Keratinocyte (primary cell): ENCODE measurements at regions not wholly inside any gene's neighbourhood (a gene's known extent, or its start where the extent isn't known, plus 50 kb on each side); places are given as distances from the start of the nearest gene placed in this dataset.

Source experiments
- EZH2 ChIP-seq: IDR thresholded peaks from one replicate; pipeline ENCODE4 v1.6.1; 2012; ENCODE audit warnings: inconsistent platforms, mild to moderate bottlenecking, low read length, moderate library complexity
- TF ChIP-seq, protein P1 (sequence below), 3 experiments: IDR thresholded peaks in 1 of 3; conservative IDR thresholded peaks in 1 of 3; optimal IDR thresholded peaks in 1 of 3; 2 replicates in 2 of 3; 3 replicates in 1 of 3; pipeline versions ENCODE3 to v1.5.1; 2011; ENCODE audit warnings: low read length in 3 of 3, mild to moderate bottlenecking in 3 of 3, moderate library complexity in 2 of 3, control low read depth in 1 of 3, inconsistent platforms in 1 of 3; ENCODE audit not compliant: insufficient read depth in 2 of 3; ENCODE audit errors: extremely low read depth in 1 of 3

DNA sequence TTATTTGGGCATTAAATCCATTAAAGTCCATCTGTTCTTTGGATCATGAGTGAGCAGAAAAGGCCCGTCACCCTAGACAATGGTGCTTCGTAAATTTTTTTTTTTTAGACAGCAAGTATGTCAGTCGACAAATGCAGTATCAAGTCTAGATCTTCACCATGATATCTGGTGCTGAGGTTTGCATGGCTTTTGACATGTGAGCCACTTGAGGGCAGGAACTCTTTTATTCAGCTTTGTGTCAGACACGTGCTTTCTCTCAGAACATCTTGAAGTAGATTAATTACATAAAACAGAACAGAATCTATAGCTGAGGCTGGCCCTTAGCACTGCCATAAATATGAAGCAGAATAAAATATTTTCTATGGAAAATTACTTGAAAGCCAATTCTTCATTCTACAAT is 62.9 kb upstream of the CARD18 start:
- TF ChIP-seq, protein P1, sequence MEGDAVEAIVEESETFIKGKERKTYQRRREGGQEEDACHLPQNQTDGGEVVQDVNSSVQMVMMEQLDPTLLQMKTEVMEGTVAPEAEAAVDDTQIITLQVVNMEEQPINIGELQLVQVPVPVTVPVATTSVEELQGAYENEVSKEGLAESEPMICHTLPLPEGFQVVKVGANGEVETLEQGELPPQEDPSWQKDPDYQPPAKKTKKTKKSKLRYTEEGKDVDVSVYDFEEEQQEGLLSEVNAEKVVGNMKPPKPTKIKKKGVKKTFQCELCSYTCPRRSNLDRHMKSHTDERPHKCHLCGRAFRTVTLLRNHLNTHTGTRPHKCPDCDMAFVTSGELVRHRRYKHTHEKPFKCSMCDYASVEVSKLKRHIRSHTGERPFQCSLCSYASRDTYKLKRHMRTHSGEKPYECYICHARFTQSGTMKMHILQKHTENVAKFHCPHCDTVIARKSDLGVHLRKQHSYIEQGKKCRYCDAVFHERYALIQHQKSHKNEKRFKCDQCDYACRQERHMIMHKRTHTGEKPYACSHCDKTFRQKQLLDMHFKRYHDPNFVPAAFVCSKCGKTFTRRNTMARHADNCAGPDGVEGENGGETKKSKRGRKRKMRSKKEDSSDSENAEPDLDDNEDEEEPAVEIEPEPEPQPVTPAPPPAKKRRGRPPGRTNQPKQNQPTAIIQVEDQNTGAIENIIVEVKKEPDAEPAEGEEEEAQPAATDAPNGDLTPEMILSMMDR (optimal IDR thresholded peaks at IDR 0.05 in 1 of 3, IDR thresholded peaks at IDR 0.05 in 1 of 3, conservative IDR thresholded peaks at IDR 0.05 in 1 of 3; ENCODE audit: extremely low read depth in 1 of 3, insufficient read depth in 2 of 3, low read length in 3 of 3): no peak
- TF ChIP-seq EZH2: no peak
